Activated CD8-positive, alpha-beta T cell treated with anti-CD3 and anti-CD28 coated beads, Interleukin-2, amount 10 ng/mL, durations not matched to agents 7 days and 5 days (primary cell): ENCODE measurements at regions not wholly inside any gene's neighbourhood (a gene's known extent, or its start where the extent isn't known, plus 50 kb on each side); places are given as distances from the start of the nearest gene placed in this dataset.

Source experiments
- ATAC-seq: fragments of 150-1000 bp; cut with Tn5 transposase; one replicate; pipeline ENCODE4 v1.10.0; 2021; ENCODE audit warnings: moderate library complexity
- CTCF ChIA-PET: fragments of 350-600 bp; sonication (Branson Sonifier 250); formaldehyde crosslinking; loops from one replicate; lab custom pipeline; 2021; ENCODE audit warnings: antibody characterized with exemption; lab: Charles Lee
- POLR2A ChIA-PET: fragments of 350-600 bp; sonication (Branson Sonifier 250); formaldehyde crosslinking; loops from one replicate; lab custom pipeline; 2021; ENCODE audit warnings: antibody characterized with exemption; lab: Charles Lee
- DNase-seq: peaks from one replicate; pipeline ENCODE4 v3.0.0-alpha.2; 2020
- H3K27ac Mint-ChIP-seq: one replicate; pipeline ENCODE4 v1.8.0; 2021; ENCODE audit warnings: mild to moderate bottlenecking, mixed read lengths
- H3K27me3 Mint-ChIP-seq: one replicate; pipeline ENCODE4 v1.8.0; 2021; ENCODE audit warnings: low read depth, mixed read lengths
- H3K36me3 Mint-ChIP-seq: one replicate; pipeline ENCODE4 v1.8.0; 2021; ENCODE audit warnings: low read depth, mixed read lengths
- H3K4me1 Mint-ChIP-seq: one replicate; pipeline ENCODE4 v1.8.0; 2021; ENCODE audit warnings: low read depth, mixed read lengths
- H3K4me3 Mint-ChIP-seq: one replicate; pipeline ENCODE4 v1.8.0; 2021; ENCODE audit warnings: mild to moderate bottlenecking, mixed read lengths
- H3K9me3 Mint-ChIP-seq: one replicate; pipeline ENCODE4 v1.8.0; 2022; ENCODE audit warnings: mixed read lengths; ENCODE audit not compliant: insufficient read depth

- H3K4me1 Mint-ChIP-seq: no peaks in the 10 kb centered on the region
- no peak overlapping the region for H3K4me3 Mint-ChIP-seq
- DNase-seq (no peak), ATAC-seq (no peak)
- H3K27me3 Mint-ChIP-seq: peaks cover 9% of the 10 kb centered on the region
- CTCF ChIA-PET: interaction anchor here (1.0 kb wide), 1 partner anchor 44 kb away, joined by 4 read pairs; no protein-coding TSS in a partner anchor
- no peak overlapping the region for H3K27ac Mint-ChIP-seq
- no peaks in the 10 kb centered on the region for H3K36me3 Mint-ChIP-seq
- POLR2A ChIA-PET: no interaction called here
- no peaks in the 10 kb centered on the region for H3K9me3 Mint-ChIP-seq
These were observed 52.6 kb upstream of the CD82 start for GRCh38 chr11:44512818-44513217.

DNA sequence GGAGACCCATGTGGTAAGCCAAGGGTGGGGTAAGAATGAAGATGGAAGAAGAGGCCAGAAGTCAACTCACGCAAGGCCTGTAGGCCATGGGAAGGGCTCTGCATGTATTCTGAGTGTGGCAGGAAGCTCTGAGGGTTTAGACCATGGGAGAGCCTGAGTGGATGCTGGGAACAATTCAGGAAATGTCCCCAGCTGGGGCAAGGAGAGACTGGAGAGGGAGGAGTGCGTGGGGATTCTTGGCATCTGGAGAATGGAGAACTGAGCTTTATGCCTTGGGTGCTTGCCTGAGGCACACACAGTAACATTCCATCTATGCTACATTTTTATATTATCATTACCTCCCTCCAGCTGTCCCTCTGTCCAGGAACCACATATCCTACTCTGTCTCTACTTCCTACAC is 50.4 kb upstream of the CD82 start:
- no peaks in the 10 kb centered on the region for H3K9me3 Mint-ChIP-seq
- H3K4me3 Mint-ChIP-seq: no peak overlapping the region
- no peak overlapping the region for H3K27ac Mint-ChIP-seq
- H3K4me1 Mint-ChIP-seq: no peaks in the 10 kb centered on the region
- no peaks in the 10 kb centered on the region for H3K36me3 Mint-ChIP-seq
- no peak for ATAC-seq
- H3K27me3 Mint-ChIP-seq: peaks cover 13% of the 10 kb centered on the region
- ChIA-PET POLR2A (no interaction called here), CTCF (no interaction called here)
- DNase-seq: no peak
